Fibroblast of pulmonary artery (primary cell): ENCODE measurements at regions not wholly inside any gene's neighbourhood (a gene's known extent, or its start where the extent isn't known, plus 50 kb on each side); places are given as distances from the start of the nearest gene placed in this dataset.

Experiments used
- DNase-seq: peaks from one replicate; pipeline ENCODE4 v3.0.0-alpha.2; 2010; ENCODE audit warnings: low read depth
- H3K4me3 ChIP-seq: replicated peaks from 2 replicates; pipeline ENCODE4 v1.5.1; 2011; ENCODE audit warnings: low read depth, mild to moderate bottlenecking, control low read depth, low read length, moderate library complexity
- CTCF ChIP-seq: IDR thresholded peaks from 2 replicates; pipeline ENCODE4 v1.5.1; 2011; ENCODE audit warnings: mild to moderate bottlenecking, control low read depth, low read length, inconsistent platforms; ENCODE audit errors: missing control alignments

GRCh38 chr2:2845267-2845666 lies 514.2 kb upstream of the MYT1L start:
- no peak overlapping the region for H3K4me3 ChIP-seq
- no peak for TF ChIP-seq CTCF
- DNase-seq: no peak

- no peak for DNase-seq
- H3K4me3 ChIP-seq: no peak overlapping the region
- TF ChIP-seq CTCF: no peak
Measured at GRCh38 chr2:2843969-2844548, 513.0 kb upstream of the MYT1L start.

- H3K4me3 ChIP-seq: no peak overlapping the region
Measured at GRCh38 chr2:2842466-2842865, 511.4 kb upstream of the MYT1L start.

GRCh38 chr2:2840681-2841300 lies 509.7 kb upstream of the MYT1L start:
- no peak for DNase-seq
- TF ChIP-seq CTCF: no peak
- H3K4me3 ChIP-seq: no peak overlapping the region

More at GRCh38 chr2:2842466-2842865, 511.4 kb upstream of the MYT1L start:
- DNase-seq: no peak
- TF ChIP-seq CTCF: no peak

- no peak for DNase-seq
- no peak for TF ChIP-seq CTCF
- H3K4me3 ChIP-seq: no peak overlapping the region
Measured at GRCh38 chr2:2839782-2840531, 508.9 kb upstream of the MYT1L start.

GRCh38 chr2:2839393-2839781 lies 508.3 kb upstream of the MYT1L start:
- no peak for DNase-seq
- no peak for TF ChIP-seq CTCF
- no peak overlapping the region for H3K4me3 ChIP-seq

GRCh38 chr2:2838548-2838845 lies 507.4 kb upstream of the MYT1L start:
- H3K4me3 ChIP-seq: no peak overlapping the region
- no peak for DNase-seq
- no peak for TF ChIP-seq CTCF
